NCI-H187 (cell line): ENCODE measurements at regions not wholly inside any gene's neighbourhood (a gene's known extent, or its start where the extent isn't known, plus 50 kb on each side); places are given as distances from the start of the nearest gene placed in this dataset.
"Not testable (repeated sequence)": the region's sequence is repeated elsewhere in the genome, so short reads cannot be mapped to it uniquely, and the experiment has no call there.

Source experiments
- DNase-seq, 2 experiments: peaks; one replicate each; lab custom pipeline; 2025; lab: John Stamatoyannopoulos, UW

DNA sequence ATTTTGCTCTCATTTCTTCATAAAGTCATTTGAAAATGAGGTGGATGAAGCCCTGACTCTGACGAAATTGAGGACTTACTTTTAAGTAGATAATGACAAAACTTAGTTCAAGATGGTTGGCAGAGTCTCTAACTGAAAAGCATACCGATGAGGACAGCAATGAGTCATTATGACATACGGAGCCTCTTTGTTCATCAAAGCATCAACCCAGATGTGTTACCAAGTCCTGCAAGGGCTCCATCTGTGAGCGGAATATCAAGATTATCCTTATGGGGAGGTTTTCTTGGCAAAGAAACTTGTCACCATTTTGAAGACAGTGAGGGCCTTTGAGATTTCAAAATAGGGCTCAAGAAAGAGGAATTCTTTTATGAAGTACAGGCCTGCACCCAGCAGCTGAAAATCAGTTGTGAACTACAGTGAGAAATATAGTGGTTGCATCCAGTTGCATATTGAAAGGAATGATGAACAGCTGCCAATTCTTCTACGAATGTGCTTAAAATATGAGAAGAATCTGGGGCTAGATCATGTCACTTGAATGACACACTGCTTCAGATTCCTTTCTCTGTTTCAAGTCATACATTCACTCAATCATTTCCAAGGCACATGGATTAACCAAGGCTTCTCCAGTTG lies 86.6 kb upstream of the SLC24A2 start:
- no peak for DNase-seq

- not testable (repeated sequence) for DNase-seq
Measured at GRCh38 chr9:19873188-19873587, 84.4 kb upstream of the SLC24A2 start.

DNA sequence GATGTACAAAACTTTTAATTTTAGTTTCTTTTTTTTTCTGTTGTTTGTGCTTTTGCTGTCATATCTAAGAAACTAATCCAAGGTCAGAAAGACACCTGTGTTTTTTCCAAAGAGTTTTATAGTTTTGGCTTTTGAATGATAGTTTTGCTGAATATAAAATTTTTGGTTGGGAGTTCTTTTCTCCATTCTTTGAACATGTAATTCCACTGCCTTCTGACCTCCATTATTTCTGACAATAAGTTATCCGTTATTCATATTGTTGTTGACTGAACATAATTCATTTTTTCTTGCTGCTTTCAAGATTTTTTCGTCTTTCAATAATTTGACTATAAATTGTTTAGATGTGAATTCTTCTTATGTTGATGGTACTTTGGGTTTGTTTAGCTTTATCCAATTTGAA lies 82.2 kb upstream of the SLC24A2 start:
- DNase-seq, result no peak

- DNase-seq, result no peak
Measured at GRCh38 chr9:19840953-19841352, 52.1 kb upstream of the SLC24A2 start.
